DND-41 (cell line): ENCODE measurements at regions not wholly inside any gene's neighbourhood (a gene's known extent, or its start where the extent isn't known, plus 50 kb on each side); places are given as distances from the start of the nearest gene placed in this dataset.

Experiments used
- ATAC-seq: fragments of 200-7000 bp; cut with Tn5 transposase; 3 replicates; pipeline ENCODE4 v1.9.1; 2021; ENCODE audit warnings: low read depth; ENCODE audit not compliant: insufficient read depth
- DNase-seq: peaks from one replicate; pipeline ENCODE4 v3.0.0-alpha.2; 2020
- H2AFZ ChIP-seq: 2 replicates; pipeline ENCODE4 v1.6.0; 2012; ENCODE audit warnings: low read depth, low read length
- H3K27ac ChIP-seq: 2 replicates; pipeline ENCODE4 v1.5.1; 2012; ENCODE audit warnings: low read length, inconsistent platforms
- H3K27me3 ChIP-seq: fragments of 200-600 bp; sonication (generic); 2 replicates; pipeline ENCODE4 v1.6.0; 2012; ENCODE audit warnings: low read length, mild to moderate bottlenecking, inconsistent platforms; ENCODE audit not compliant: insufficient read depth, poor library complexity
- H3K36me3 ChIP-seq: 2 replicates; pipeline ENCODE4 v1.5.1; 2012; ENCODE audit warnings: low read length, inconsistent platforms; ENCODE audit not compliant: insufficient read depth
- H3K4me1 ChIP-seq: 2 replicates; pipeline ENCODE4 v1.5.1; 2012; ENCODE audit warnings: mild to moderate bottlenecking, low read length; ENCODE audit not compliant: insufficient read depth
- H3K4me2 ChIP-seq: 2 replicates; pipeline ENCODE4 v1.6.0; 2012; ENCODE audit warnings: mild to moderate bottlenecking, moderate library complexity, low read length, inconsistent platforms; ENCODE audit not compliant: insufficient read depth
- H3K4me3 ChIP-seq, 2 experiments: fragments of 200-600 bp in 1 of 2; shearing (Covaris generic) in 1 of 2; 2 replicates each; pipeline ENCODE4 v1.5.1; 2012 to 2016; ENCODE audit warnings: inconsistent platforms in 2 of 2, low read length in 2 of 2, mild to moderate bottlenecking in 2 of 2, low read depth in 1 of 2, moderate library complexity in 1 of 2
- H3K79me2 ChIP-seq: 2 replicates; pipeline ENCODE4 v1.6.0; 2012; ENCODE audit warnings: low read length, inconsistent platforms; ENCODE audit not compliant: insufficient read depth
- H3K9ac ChIP-seq: 2 replicates; pipeline ENCODE4 v1.6.0; 2012; ENCODE audit warnings: low read depth, mild to moderate bottlenecking, inconsistent platforms, low read length, moderate library complexity
- H3K9me3 ChIP-seq: 2 replicates; pipeline ENCODE4 v1.5.1; 2012; ENCODE audit warnings: low read length, moderate library complexity, mild to moderate bottlenecking, inconsistent platforms; ENCODE audit not compliant: insufficient read depth, severe bottlenecking
- H4K20me1 ChIP-seq: 2 replicates; pipeline ENCODE4 v1.6.0; 2012; ENCODE audit warnings: low read length; ENCODE audit not compliant: insufficient read depth
- CTCF ChIP-seq: IDR thresholded peaks from 2 replicates; pipeline ENCODE4 v1.5.1; 2012; ENCODE audit warnings: borderline replicate concordance, low read length, moderate library complexity, mild to moderate bottlenecking; ENCODE audit not compliant: poor library complexity, severe bottlenecking; ENCODE audit errors: extremely low read depth
- EZH2 ChIP-seq: IDR thresholded peaks from 3 replicates; pipeline ENCODE4 v1.6.1; 2012; ENCODE audit warnings: borderline replicate concordance, low read depth, mild to moderate bottlenecking, moderate library complexity, low read length, inconsistent platforms; ENCODE audit not compliant: severe bottlenecking

DNA sequence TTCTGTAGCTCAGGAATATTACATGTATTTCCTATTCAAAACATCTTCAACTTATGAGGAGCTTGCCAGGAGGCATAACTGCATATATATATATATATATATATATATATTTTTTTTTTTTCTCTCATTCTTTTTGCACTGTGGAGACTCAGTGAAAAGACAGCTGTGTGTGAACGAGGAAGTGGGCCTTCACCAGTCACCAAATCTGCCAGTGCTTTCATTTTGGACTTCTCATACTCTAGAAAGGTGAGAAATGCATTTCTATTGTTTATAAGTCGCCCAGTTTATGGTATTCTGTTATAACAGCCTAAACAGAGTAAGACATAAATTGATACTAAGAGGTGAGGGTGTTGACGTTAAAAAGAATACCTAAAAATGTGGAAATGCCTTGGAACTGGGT, 710.6 kb downstream of the TRAM1L1 start:
- no peaks in the 10 kb centered on the region for H3K27me3 ChIP-seq
- no peak overlapping the region for H2AFZ ChIP-seq
- H3K79me2 ChIP-seq = no peaks in the 10 kb centered on the region
- no peak overlapping the region for H3K9ac ChIP-seq
- no peak for DNase-seq
- no peak for TF ChIP-seq EZH2
- TF ChIP-seq CTCF = no peak
- no peaks in the 10 kb centered on the region for H3K9me3 ChIP-seq
- no peak overlapping the region for H3K4me3 ChIP-seq
- no peak overlapping the region for H3K27ac ChIP-seq
- H3K36me3 ChIP-seq = no peaks in the 10 kb centered on the region
- H3K4me2 ChIP-seq = no peak overlapping the region
- H3K4me1 ChIP-seq = no peaks in the 10 kb centered on the region
- no peaks in the 10 kb centered on the region for H4K20me1 ChIP-seq
- ATAC-seq = no peak

GRCh38 chr4:116362583-116362982, 722.8 kb downstream of the TRAM1L1 start:
- TF ChIP-seq CTCF = no peak
- no peak for TF ChIP-seq EZH2
- DNase-seq = no peak

GRCh38 chr4:116361790-116362189, 723.6 kb downstream of the TRAM1L1 start:
- Histone ChIP-seq H3K4me2 (no peak overlapping the region), H3K79me2 (no peaks in the 10 kb centered on the region), H3K27ac (no peak overlapping the region), H3K9ac (no peak overlapping the region), H3K4me3 (no peak overlapping the region), H3K36me3 (no peaks in the 10 kb centered on the region), H3K9me3 (peaks cover 10% of the 10 kb centered on the region), H4K20me1 (no peaks in the 10 kb centered on the region), H3K4me1 (no peaks in the 10 kb centered on the region), H2AFZ (no peak overlapping the region), H3K27me3 (no peaks in the 10 kb centered on the region)
- DNase-seq = no peak
- no peak for TF ChIP-seq CTCF
- no peak for TF ChIP-seq EZH2
- ATAC-seq = no peak

More at GRCh38 chr4:116362583-116362982, 722.8 kb downstream of the TRAM1L1 start:
- H3K27me3 ChIP-seq = no peaks in the 10 kb centered on the region
- H3K9me3 ChIP-seq = peaks cover 10% of the 10 kb centered on the region
- H3K4me3 ChIP-seq = no peak overlapping the region
- H3K27ac ChIP-seq = no peak overlapping the region
- no peaks in the 10 kb centered on the region for H3K36me3 ChIP-seq
- no peaks in the 10 kb centered on the region for H3K4me1 ChIP-seq
- H3K79me2 ChIP-seq = no peaks in the 10 kb centered on the region
- no peak overlapping the region for H3K4me2 ChIP-seq
- H2AFZ ChIP-seq = no peak overlapping the region
- H4K20me1 ChIP-seq = no peaks in the 10 kb centered on the region
- ATAC-seq = no peak
- H3K9ac ChIP-seq = no peak overlapping the region

DNA sequence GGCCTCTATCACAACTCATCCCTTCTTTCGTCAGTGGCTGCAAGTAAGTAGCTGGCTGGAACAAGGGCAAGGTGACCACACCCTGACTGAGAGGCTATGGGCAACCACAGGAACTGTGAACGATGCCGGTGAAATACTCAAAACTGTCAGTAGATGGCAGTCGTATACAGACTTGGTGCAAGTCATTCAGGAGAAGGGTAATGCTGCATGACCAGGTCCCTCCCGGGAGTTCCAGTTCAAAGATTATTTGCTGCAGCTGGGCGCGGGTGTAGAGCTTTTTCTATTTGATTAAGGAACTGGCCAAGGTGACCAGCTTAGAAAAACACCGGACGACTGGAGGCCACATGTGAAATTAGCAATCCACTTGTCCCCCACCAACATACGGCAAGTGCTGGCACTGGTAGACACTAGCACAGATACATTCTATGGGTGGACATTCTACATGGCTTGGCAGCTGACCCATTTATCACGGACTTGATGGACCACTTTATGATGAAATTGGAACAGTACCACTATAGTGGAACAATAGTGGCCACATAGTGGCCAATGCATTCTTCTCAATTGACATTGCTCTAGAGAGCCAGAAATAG, 726.6 kb downstream of the TRAM1L1 start:
- Histone ChIP-seq H4K20me1 (no peaks in the 10 kb centered on the region), H3K4me2 (no peak overlapping the region), H3K9ac (no peak overlapping the region), H3K36me3 (no peaks in the 10 kb centered on the region), H3K27me3 (no peaks in the 10 kb centered on the region), H2AFZ (no peak overlapping the region), H3K9me3 (peaks cover 10% of the 10 kb centered on the region), H3K4me1 (no peaks in the 10 kb centered on the region), H3K4me3 (no peak overlapping the region), H3K79me2 (no peaks in the 10 kb centered on the region), H3K27ac (no peak overlapping the region)
- DNase-seq (peak; percentile 44), ATAC-seq (peak; percentile 66)
- TF ChIP-seq CTCF (peak; percentile 61), EZH2 (no peak)
